ENCODE measurements at regions not wholly inside any gene's neighbourhood (a gene's known extent, or its start where the extent isn't known, plus 50 kb on each side); places are given as distances from the start of the nearest gene placed in this dataset.
"Not testable (repeated sequence)": the region's sequence is repeated elsewhere in the genome, so short reads cannot be mapped to it uniquely, and the experiment has no call there.

DNA sequence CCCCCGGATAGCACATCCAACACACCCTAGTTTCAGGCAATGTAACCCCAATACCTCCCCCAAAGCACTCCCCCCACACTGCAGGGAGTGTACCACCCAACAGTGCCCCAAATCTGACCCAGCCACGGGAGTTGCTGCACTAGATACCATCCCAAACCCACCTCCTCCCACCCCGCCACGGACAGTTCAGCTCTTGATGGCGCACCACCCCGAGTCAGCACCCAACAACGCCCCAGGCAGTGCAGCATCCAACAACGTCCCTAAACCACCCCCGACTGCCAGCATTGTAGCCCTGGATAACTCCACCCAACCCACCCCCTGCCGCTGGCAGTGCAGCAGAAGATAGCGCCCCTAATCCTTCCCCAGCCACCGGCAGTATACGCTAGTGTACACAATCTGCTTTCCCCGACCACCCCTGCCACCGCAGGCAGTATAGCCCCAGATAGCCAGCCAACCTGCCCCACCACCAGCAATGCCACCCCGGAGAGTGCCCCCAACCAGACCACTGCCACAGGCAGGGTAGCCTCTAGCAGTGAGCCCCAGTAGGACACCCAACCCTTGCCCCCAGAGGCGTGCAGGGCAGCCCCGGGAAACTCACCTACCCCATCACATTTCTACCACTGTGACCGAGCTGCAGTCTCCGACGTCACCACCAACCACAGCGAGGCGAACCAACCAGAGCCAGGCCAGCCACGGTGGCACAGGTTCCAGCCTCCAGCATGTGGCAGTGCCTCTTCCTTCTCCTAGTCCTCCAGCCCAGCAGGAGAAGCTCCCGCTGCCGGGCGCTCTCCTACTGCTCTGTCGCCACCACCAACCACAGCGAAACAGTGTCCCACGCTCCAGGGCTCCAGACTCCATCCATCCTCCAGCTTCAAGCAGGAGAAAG is 178.1 kb downstream of the POTEB3 start:
- no peak for DNase-seq (ENCODE audit: low spot score)

DNA sequence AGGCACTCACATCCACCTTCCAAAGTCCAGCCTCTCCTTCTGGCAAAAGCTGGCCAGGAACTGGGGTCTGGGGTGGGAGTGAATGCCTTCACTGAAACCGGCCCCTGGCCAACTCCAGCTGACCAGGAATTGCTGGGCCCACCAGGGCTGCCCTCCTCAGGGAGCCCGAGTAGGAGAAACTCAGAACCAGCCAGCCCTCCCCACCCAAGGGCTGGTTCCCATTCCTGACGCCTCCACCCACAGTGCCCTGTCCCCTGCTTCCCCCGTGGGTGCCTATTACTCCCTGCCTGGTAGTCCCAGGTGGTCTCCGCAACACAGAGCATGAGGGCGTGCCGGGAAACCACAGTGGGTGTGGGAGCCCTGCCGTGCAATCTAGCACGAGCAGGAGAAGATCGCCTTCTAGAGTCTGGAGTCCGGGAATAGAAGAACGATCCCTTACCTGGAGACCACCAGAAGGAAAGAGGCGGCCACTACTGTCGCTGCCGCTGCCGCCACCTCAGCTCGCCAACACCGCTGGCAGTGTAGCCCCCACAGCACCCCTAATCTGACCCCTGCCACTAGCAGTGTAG is 178.8 kb downstream of the POTEB3 start:
- DNase-seq (ENCODE audit: low spot score), result no peak

DNA sequence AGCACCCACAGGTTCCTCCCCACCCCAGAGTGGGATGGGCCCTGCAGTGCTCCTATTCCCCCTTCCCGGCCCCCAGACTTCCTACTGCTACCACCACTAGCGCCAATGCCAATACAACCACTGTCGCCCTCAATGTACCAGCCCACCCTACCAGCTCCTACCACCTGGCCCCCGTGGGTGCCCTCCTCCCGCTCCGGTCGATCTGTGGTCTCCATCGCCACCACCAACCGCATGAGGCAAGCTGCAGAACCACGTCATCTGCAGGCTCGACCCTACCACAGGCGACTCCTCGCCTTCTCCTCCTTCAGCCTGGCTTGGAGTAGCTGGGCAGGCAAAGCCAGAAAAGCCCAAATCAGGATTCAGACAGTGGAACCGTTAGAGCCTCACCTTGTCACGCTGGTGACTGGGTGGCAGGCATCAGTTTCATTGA is 179.3 kb downstream of the POTEB3 start:
- DNase-seq (ENCODE audit: low spot score), result no peak

DNA sequence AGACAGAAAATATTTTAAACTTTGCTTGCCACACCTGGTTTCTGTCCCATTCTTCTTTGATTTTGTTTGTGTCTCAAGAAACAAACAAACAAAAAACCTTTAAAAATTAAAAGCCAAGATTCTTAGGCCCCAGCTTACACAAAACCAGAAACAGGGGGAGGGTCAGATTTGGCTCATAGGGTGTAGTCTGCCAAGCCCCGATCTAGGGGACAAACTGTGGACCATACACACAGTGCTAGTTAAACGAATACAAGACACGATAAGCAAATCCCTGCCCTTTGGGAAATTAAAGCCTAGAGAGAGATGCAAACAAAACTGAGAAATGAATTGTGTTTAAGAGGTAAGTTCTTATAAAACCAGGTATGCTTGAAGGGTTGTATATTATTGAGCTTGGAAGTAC is 181.7 kb downstream of the POTEB3 start:
- DNase-seq (ENCODE audit: low spot score), result not testable (repeated sequence)

DNA sequence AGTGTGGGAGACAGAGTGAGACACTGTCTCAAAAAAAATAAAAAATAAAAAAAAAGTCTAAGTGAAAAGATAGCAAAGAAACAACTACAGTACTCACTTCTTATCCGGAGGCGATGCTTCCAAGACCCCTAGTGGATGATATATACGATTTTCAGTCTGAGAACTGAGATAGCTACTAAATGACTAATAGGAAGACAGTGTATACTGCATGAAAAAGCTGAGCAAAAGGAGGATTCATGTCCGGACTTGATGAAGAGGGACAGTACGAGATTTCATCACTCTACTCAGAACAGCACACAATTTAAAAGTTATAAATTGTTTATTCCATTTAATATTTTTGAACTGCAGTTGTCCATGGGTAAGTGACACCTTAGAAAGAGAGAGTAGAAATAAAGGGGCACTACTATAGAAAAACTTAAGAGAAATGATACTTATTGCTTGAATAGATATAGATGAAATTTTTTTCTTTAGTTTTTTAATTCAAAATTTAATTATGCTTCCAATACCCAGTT is 190.7 kb downstream of the POTEB3 start:
- DNase-seq (ENCODE audit: low spot score), result not testable (repeated sequence)
